HL-60 (cell line): ENCODE measurements at regions not wholly inside any gene's neighbourhood (a gene's known extent, or its start where the extent isn't known, plus 50 kb on each side); places are given as distances from the start of the nearest gene placed in this dataset.

ENCODE experiments used
- DNase-seq, 2 experiments: peaks; one replicate each; pipeline ENCODE4 v3.0.0-alpha.2; 2010 to 2020; ENCODE audit warnings: low read depth in 1 of 2, low spot score in 1 of 2
- H3K27ac ChIP-seq: fragments of 250-450 bp; sonication (Bioruptor Pico); replicated peaks from 2 replicates; pipeline ENCODE4 v1.5.1; 2020; ENCODE audit warnings: mild to moderate bottlenecking, moderate library complexity
- H3K27me3 ChIP-seq: fragments of 250-450 bp; sonication (Bioruptor Pico); 2 replicates; pipeline ENCODE4 v1.5.1; 2021; ENCODE audit warnings: mild to moderate bottlenecking, moderate library complexity; ENCODE audit not compliant: insufficient read depth, poor library complexity, severe bottlenecking
- H3K4me3 ChIP-seq: replicated peaks from 2 replicates; pipeline ENCODE4 v1.5.1; 2011; ENCODE audit warnings: mild to moderate bottlenecking, control low read depth, low read length; ENCODE audit not compliant: insufficient read depth
- CTCF ChIP-seq: IDR thresholded peaks from one replicate; pipeline ENCODE4 v1.5.1; 2011; ENCODE audit warnings: low read length, control low read depth, inconsistent platforms; ENCODE audit not compliant: insufficient read depth
- GABPA ChIP-seq: IDR thresholded peaks from 2 replicates; pipeline ENCODE4 v1.6.1; 2012; ENCODE audit warnings: low read depth
- POLR2AphosphoS5 ChIP-seq: IDR thresholded peaks from 2 replicates; pipeline ENCODE4 v1.6.1; 2012; ENCODE audit warnings: low read depth
- SPI1 ChIP-seq: IDR thresholded peaks from 2 replicates; pipeline ENCODE4 v1.6.1; 2012; ENCODE audit warnings: low read depth, mild to moderate bottlenecking, borderline replicate concordance
- TF ChIP-seq, protein P1 (sequence below): IDR thresholded peaks from 2 replicates; pipeline ENCODE4 v1.6.1; 2012; ENCODE audit warnings: low read depth; ENCODE audit not compliant: insufficient replicate concordance

DNA sequence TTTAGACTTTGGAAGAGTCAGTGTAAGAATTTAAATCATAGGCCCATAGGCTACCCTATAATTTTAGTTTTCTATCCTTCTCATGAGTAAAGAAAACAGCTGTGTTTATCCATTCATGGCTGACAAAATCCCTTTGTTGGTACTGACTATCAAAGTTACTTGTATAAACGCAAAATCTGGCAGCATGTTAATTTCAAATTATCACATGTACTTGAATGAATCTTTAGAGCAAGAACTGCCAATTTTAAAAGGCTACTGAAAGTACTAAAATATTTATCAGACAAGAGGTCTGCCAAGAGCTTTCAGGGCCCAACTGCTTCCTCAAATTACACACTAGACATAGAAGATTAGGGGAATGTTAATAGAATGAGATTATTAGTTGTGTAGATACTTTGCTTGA, 66.6 kb downstream of the MYL12B start:
- H3K27ac ChIP-seq = no peak overlapping the region
- no peak overlapping the region for H3K4me3 ChIP-seq
- DNase-seq = no peak
- TF ChIP-seq, protein P1, sequence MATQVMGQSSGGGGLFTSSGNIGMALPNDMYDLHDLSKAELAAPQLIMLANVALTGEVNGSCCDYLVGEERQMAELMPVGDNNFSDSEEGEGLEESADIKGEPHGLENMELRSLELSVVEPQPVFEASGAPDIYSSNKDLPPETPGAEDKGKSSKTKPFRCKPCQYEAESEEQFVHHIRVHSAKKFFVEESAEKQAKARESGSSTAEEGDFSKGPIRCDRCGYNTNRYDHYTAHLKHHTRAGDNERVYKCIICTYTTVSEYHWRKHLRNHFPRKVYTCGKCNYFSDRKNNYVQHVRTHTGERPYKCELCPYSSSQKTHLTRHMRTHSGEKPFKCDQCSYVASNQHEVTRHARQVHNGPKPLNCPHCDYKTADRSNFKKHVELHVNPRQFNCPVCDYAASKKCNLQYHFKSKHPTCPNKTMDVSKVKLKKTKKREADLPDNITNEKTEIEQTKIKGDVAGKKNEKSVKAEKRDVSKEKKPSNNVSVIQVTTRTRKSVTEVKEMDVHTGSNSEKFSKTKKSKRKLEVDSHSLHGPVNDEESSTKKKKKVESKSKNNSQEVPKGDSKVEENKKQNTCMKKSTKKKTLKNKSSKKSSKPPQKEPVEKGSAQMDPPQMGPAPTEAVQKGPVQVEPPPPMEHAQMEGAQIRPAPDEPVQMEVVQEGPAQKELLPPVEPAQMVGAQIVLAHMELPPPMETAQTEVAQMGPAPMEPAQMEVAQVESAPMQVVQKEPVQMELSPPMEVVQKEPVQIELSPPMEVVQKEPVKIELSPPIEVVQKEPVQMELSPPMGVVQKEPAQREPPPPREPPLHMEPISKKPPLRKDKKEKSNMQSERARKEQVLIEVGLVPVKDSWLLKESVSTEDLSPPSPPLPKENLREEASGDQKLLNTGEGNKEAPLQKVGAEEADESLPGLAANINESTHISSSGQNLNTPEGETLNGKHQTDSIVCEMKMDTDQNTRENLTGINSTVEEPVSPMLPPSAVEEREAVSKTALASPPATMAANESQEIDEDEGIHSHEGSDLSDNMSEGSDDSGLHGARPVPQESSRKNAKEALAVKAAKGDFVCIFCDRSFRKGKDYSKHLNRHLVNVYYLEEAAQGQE = no peak
- TF ChIP-seq POLR2AphosphoS5 (no peak), CTCF (no peak), SPI1 (no peak), GABPA (no peak)
- no peaks in the 10 kb centered on the region for H3K27me3 ChIP-seq

GRCh38 chr18:3329471-3329870, 67.5 kb downstream of the MYL12B start:
- H3K27me3 ChIP-seq = no peaks in the 10 kb centered on the region
- no peak overlapping the region for H3K4me3 ChIP-seq
- H3K27ac ChIP-seq = no peak overlapping the region
- no peak for DNase-seq
- TF ChIP-seq GABPA = no peak
- no peak for TF ChIP-seq SPI1
- TF ChIP-seq POLR2AphosphoS5 = no peak
- TF ChIP-seq, protein P1 = no peak
- TF ChIP-seq CTCF = no peak

GRCh38 chr18:3329872-3330271, 67.9 kb downstream of the MYL12B start:
- TF ChIP-seq GABPA = no peak
- no peak for TF ChIP-seq SPI1
- TF ChIP-seq, protein P1 = no peak
- no peak for TF ChIP-seq POLR2AphosphoS5
- no peak for TF ChIP-seq CTCF
- Histone ChIP-seq H3K27ac (no peak overlapping the region), H3K27me3 (no peaks in the 10 kb centered on the region), H3K4me3 (no peak overlapping the region)
- DNase-seq = no peak
